GM19025 (cell line): ENCODE measurements at regions not wholly inside any gene's neighbourhood (a gene's known extent, or its start where the extent isn't known, plus 50 kb on each side); places are given as distances from the start of the nearest gene placed in this dataset.
"Not testable (repeated sequence)": the region's sequence is repeated elsewhere in the genome, so short reads cannot be mapped to it uniquely, and the experiment has no call there.

Experiments used
- ATAC-seq: cut with Tn5 transposase; IDR thresholded peaks from one replicate; pipeline ENCODE4 v1.9.1; 2021; ENCODE audit warnings: mild to moderate bottlenecking, low read depth, moderate library complexity; ENCODE audit not compliant: unreplicated experiment

DNA sequence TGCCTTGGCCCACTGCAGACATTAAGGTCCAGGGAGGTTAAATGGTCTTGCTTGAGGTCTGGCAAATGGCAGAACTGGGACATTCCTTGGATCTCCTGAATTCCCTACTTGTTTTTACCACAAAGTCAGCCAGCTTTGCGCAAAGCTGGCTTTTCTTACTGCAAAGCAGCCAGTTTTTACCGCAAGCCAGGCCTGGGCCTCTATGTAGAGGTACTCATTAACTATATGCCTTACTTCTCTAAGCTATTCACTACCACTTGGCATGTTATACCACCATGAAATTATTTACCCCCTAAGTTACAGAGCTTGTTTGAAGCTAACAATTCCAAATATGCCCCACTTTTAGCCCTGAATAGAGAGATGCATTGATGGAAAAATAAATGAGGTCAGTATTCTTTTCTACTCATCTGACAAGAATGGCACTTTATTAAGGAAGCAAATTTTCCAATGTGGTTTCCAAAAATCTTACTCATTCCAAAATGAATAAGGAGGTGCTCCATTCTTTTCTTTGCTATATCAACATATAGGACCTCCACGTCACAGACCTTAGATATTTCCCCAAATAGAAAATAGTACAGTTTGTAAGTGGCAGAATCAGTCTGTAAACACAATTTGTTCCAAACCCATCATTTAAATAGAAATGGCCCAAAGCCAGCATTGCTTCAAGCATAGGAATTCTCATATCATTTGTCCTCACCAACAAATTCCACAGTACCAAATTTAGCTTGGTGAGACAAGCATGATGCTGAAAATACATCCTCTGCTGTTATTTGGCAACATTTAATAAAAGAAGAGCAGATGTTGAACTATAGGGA is 143.9 kb upstream of the TSC22D1 start:
- ATAC-seq = no peak

GRCh38 chr13:44718467-44718866 is 142.3 kb upstream of the TSC22D1 start:
- ATAC-seq = no peak

GRCh38 chr13:44715287-44716230 is 139.4 kb upstream of the TSC22D1 start:
- no peak for ATAC-seq

DNA sequence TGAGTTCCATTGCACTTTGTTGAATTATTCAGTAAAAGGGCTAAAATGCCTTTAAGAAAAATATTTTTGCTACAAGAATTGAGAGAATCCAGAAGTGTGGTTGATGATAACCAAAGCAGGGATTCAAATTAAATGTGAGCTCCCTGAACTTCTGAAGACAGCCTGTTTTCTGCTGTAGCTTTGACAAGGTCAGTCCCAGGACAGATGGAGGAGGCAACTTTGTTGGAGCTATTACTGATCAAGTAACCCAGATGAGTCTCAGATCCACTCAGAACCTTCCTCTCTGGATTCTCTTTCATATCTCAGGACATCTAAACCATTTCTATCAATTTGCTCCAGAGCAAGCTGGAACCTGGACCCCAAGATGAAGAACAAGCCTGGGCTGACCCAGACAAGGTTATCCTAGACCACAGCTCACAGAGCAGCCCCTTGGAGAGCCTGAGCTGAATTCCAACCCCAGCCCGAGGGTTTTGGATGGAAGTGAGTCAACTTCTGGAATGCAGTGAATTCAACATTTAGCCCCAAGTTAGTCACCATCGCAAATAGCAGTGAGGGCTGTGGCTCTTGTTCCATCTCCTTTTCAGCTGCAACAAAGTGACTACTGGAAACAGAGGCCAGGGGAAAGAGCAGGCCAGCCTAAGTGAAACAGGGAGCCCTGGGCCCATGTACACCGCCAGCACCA is 137.8 kb upstream of the TSC22D1 start:
- ATAC-seq = no peak

DNA sequence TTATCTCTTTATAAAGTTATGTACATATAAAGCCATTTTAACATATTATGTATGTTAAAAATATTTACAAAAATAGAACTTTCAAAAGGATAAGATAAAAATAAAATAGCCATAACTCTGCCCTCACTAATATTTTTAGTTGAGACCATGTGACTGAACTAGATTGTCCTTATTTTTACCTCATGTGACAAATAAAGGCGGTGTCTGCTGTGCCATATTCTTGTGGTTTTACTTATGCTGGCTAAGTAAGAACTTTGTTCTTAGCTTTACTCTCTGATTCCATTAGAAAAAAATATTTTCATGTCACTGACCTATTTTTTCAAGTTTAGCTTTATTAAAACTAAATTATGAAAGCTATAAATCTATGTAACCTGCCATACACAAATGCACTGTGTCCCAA is 135.6 kb upstream of the TSC22D1 start:
- no peak for ATAC-seq

- no peak for ATAC-seq
Measured at GRCh38 chr13:44710576-44710975, 134.4 kb upstream of the TSC22D1 start.

- not testable (repeated sequence) for ATAC-seq
Measured at GRCh38 chr13:44704811-44705210, 128.7 kb upstream of the TSC22D1 start.

DNA sequence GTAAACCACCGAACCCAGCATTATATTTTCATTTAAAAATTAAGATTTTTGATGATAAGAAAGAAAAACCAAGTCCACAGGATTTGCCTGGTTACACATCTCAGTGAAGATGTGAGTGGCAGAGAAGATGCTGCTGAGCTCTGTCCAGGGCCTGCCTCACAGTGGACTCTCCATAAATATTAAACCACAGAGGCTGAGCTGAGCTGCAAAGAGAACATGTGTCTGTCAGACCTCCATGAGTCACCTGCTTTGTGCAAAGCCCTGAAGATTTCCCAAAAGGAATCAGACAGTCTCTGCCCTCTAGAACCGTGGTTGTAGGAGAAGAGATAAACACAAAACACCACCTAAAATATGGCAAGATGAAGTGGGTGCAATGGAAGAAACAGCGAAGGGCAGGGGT is 127.2 kb upstream of the TSC22D1 start:
- ATAC-seq = no peak

DNA sequence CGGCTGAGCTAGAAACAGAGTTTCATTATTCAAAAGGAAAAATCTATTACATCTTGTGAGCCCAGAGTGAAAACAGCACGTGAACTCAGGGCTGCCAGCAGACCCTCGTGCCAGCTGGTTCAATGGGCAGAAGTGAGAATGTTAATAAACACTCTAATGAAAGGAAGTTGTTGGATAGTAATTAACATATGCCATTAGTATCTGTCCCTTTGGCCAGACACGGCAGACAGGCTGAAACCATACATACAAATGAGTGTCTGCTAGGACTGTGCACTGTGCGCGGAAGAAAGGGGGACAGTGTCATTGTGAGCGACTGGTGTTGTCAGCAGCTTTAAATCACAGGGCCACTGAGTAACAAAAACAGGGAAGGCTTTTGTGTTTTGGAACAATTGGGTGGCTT is 121.9 kb upstream of the TSC22D1 start:
- ATAC-seq = no peak

- ATAC-seq = no peak
Measured at GRCh38 chr13:44697058-44697457, 120.9 kb upstream of the TSC22D1 start.

- no peak for ATAC-seq
Measured at GRCh38 chr13:44695520-44695919, 119.4 kb upstream of the TSC22D1 start.

GRCh38 chr13:44694842-44695241 is 118.7 kb upstream of the TSC22D1 start:
- ATAC-seq = no peak

GRCh38 chr13:44694291-44694690 is 118.2 kb upstream of the TSC22D1 start:
- no peak for ATAC-seq

DNA sequence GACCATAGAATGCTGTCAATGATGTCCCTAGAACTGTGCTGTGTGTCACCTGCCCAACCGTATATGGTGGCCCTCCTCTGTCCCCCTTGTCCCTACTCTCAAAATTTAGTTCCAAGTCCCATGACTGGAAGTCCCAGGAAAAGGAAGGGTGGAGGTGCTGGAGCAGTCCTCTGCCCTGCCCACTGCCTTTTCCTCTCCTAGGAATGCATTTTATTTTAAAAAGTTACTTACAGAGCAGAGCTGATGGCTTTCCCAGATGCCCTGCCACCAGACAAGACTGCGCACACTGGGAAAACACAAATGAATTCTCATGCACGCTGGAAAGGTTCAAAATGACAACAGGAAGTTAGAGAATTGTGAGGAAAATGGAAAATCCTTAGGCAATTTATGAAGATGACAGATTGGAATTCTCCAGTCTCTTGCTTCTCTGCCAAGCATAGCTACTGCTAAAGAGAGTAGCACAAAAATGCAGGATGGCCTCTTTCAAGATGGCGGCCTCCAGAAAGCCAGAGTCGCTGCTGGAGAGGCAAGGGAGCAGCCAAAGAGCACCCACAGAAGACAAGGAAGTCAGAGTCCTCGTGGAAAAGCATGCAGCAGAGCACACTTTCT is 117.1 kb upstream of the TSC22D1 start:
- no peak for ATAC-seq

- ATAC-seq = no peak
Measured at GRCh38 chr13:44692173-44692713, 116.1 kb upstream of the TSC22D1 start.

GRCh38 chr13:44690376-44690775 is 114.2 kb upstream of the TSC22D1 start:
- no peak for ATAC-seq

- ATAC-seq = no peak
Measured at GRCh38 chr13:44688652-44689051, 112.5 kb upstream of the TSC22D1 start.

GRCh38 chr13:44686531-44686934 is 110.4 kb upstream of the TSC22D1 start:
- no peak for ATAC-seq

DNA sequence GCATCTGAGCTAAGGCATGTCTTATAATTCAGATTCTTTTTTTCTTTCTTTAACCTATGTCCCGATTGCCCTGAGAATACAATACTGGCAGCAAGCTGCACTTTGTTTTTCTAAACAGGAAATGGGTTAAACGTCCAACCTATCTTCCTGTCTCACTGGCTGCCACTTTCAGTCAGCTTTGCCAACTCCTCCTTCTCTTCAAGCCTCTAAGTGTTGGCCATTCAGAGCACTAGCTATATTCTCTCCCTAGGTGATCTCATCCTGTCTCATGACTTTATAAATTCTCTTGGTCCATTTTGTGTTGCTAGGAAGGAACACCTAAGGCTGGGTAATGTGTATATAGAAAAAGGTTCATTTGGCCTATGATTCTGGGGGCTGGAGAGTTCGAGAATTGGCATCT is 109.5 kb upstream of the TSC22D1 start:
- no peak for ATAC-seq

- ATAC-seq = not testable (repeated sequence)
Measured at GRCh38 chr13:44682416-44682815, 106.3 kb upstream of the TSC22D1 start.
